RWPE2 (cell line): ENCODE measurements at regions not wholly inside any gene's neighbourhood (a gene's known extent, or its start where the extent isn't known, plus 50 kb on each side); places are given as distances from the start of the nearest gene placed in this dataset.

Experiments
- ATAC-seq: fragments of 200-7000 bp; cut with Tn5 transposase; 3 replicates; pipeline ENCODE4 v1.9.1; 2021; ENCODE audit warnings: low read depth
- DNase-seq: peaks from one replicate; pipeline ENCODE4 v3.0.0-alpha.2; 2020; ENCODE audit warnings: low spot score
- H3K27ac ChIP-seq: fragments of 450-650 bp; 2 replicates; pipeline ENCODE4 v1.5.1; 2017; ENCODE audit warnings: mild to moderate bottlenecking; ENCODE audit not compliant: poor library complexity, severe bottlenecking
- H3K27me3 ChIP-seq: fragments of 250-450 bp; sonication (Bioruptor Pico); 2 replicates; pipeline ENCODE4 v1.5.1; 2021; ENCODE audit warnings: mild to moderate bottlenecking, moderate library complexity; ENCODE audit not compliant: insufficient read depth, poor library complexity, severe bottlenecking
- H3K36me3 ChIP-seq: fragments of 250-450 bp; sonication (Bioruptor Pico); 2 replicates; pipeline ENCODE4 v1.5.1; 2020; ENCODE audit warnings: low read depth, mild to moderate bottlenecking, moderate library complexity
- H3K4me1 ChIP-seq: fragments of 250-450 bp; sonication (Bioruptor Pico); 2 replicates; pipeline ENCODE4 v1.5.1; 2021; ENCODE audit warnings: mild to moderate bottlenecking, moderate library complexity; ENCODE audit not compliant: insufficient read depth, poor library complexity, severe bottlenecking
- H3K4me3 ChIP-seq: fragments of 250-450 bp; sonication (Bioruptor Pico); 2 replicates; pipeline ENCODE4 v1.5.1; 2021; ENCODE audit warnings: mild to moderate bottlenecking, moderate library complexity; ENCODE audit not compliant: severe bottlenecking
- H3K9me3 ChIP-seq: fragments of 250-450 bp; sonication (Bioruptor Pico); 2 replicates; pipeline ENCODE4 v1.5.1; 2021; ENCODE audit warnings: mild to moderate bottlenecking, moderate library complexity; ENCODE audit not compliant: severe bottlenecking
- CTCF ChIP-seq: fragments of 450-650 bp; IDR thresholded peaks from one replicate; pipeline ENCODE4 v1.5.1; 2017; ENCODE audit warnings: mild to moderate bottlenecking, moderate library complexity; ENCODE audit not compliant: poor library complexity, severe bottlenecking

GRCh38 chr19:31834070-31834469, 484.8 kb upstream of the TSHZ3 start:
- H3K27ac ChIP-seq: no peak overlapping the region
- no peaks in the 10 kb centered on the region for H3K9me3 ChIP-seq
- DNase-seq (no peak), ATAC-seq (no peak)
- H3K4me1 ChIP-seq: no peaks in the 10 kb centered on the region
- no peaks in the 10 kb centered on the region for H3K36me3 ChIP-seq
- H3K27me3 ChIP-seq: no peaks in the 10 kb centered on the region
- TF ChIP-seq CTCF: no peak
- H3K4me3 ChIP-seq: no peak overlapping the region

GRCh38 chr19:31838163-31838815, 489.1 kb upstream of the TSHZ3 start:
- Histone ChIP-seq H3K36me3 (no peaks in the 10 kb centered on the region), H3K27ac (no peak overlapping the region), H3K4me1 (no peaks in the 10 kb centered on the region), H3K27me3 (no peaks in the 10 kb centered on the region), H3K4me3 (no peak overlapping the region), H3K9me3 (no peaks in the 10 kb centered on the region)
- DNase-seq (no peak), ATAC-seq (no peak)
- no peak for TF ChIP-seq CTCF

GRCh38 chr19:31840371-31840770, 491.1 kb upstream of the TSHZ3 start:
- no peaks in the 10 kb centered on the region for H3K27me3 ChIP-seq
- TF ChIP-seq CTCF: no peak
- H3K4me1 ChIP-seq: no peaks in the 10 kb centered on the region
- DNase-seq: no peak
- no peak overlapping the region for H3K4me3 ChIP-seq
- no peaks in the 10 kb centered on the region for H3K9me3 ChIP-seq
- no peak for ATAC-seq
- no peak overlapping the region for H3K27ac ChIP-seq
- H3K36me3 ChIP-seq: no peaks in the 10 kb centered on the region

GRCh38 chr19:31841755-31842154, 492.5 kb upstream of the TSHZ3 start:
- no peak overlapping the region for H3K4me3 ChIP-seq
- H3K27me3 ChIP-seq: no peaks in the 10 kb centered on the region
- TF ChIP-seq CTCF: no peak
- H3K9me3 ChIP-seq: no peaks in the 10 kb centered on the region
- no peaks in the 10 kb centered on the region for H3K36me3 ChIP-seq
- ATAC-seq (no peak), DNase-seq (no peak)
- H3K27ac ChIP-seq: no peak overlapping the region
- H3K4me1 ChIP-seq: no peaks in the 10 kb centered on the region

GRCh38 chr19:31863122-31863521, 482.3 kb upstream of the ZNF507 start:
- no peak for DNase-seq
- Histone ChIP-seq H3K4me1 (no peaks in the 10 kb centered on the region), H3K36me3 (no peaks in the 10 kb centered on the region), H3K27me3 (no peaks in the 10 kb centered on the region), H3K4me3 (no peak overlapping the region), H3K27ac (no peak overlapping the region), H3K9me3 (peaks cover 7% of the 10 kb centered on the region)
- no peak for ATAC-seq
- TF ChIP-seq CTCF: no peak
